ENCODE measurements at regions not wholly inside any gene's neighbourhood (a gene's known extent, or its start where the extent isn't known, plus 50 kb on each side); places are given as distances from the start of the nearest gene placed in this dataset.

DNA sequence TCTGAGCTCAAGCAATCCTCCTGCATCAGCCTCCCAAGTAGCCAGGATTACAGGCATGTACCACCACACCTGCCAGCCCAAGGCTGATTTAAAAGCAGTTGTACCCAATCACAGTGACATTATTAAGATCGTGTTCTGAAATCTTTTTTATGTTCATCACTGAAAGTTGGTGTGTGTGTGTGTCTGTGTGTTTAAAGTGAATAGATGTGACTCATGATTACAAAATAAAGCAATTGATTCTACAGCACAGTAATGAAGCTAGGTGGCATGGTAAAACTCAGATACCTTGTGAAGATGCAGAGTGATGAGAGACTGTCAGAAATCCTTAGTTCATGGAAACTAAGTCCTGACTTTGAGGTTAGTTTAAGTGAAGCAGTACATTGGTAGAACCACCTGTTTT is 74.2 kb upstream of the ATP2B1 start:
- Histone ChIP-seq H3K9me3 (no peaks in the 10 kb centered on the region), H3K4me3 (no peak overlapping the region), H3K4me1 (no peaks in the 10 kb centered on the region), H3K27me3 (no peaks in the 10 kb centered on the region), H3K36me3 (replicated peaks in 1 of 2; ENCODE audit: insufficient read depth in 1 of 2, low read depth in 2 of 2) (no peaks in the 10 kb centered on the region), H3K27ac (no peak overlapping the region)
- no peak for DNase-seq
- TF ChIP-seq, protein P1, sequence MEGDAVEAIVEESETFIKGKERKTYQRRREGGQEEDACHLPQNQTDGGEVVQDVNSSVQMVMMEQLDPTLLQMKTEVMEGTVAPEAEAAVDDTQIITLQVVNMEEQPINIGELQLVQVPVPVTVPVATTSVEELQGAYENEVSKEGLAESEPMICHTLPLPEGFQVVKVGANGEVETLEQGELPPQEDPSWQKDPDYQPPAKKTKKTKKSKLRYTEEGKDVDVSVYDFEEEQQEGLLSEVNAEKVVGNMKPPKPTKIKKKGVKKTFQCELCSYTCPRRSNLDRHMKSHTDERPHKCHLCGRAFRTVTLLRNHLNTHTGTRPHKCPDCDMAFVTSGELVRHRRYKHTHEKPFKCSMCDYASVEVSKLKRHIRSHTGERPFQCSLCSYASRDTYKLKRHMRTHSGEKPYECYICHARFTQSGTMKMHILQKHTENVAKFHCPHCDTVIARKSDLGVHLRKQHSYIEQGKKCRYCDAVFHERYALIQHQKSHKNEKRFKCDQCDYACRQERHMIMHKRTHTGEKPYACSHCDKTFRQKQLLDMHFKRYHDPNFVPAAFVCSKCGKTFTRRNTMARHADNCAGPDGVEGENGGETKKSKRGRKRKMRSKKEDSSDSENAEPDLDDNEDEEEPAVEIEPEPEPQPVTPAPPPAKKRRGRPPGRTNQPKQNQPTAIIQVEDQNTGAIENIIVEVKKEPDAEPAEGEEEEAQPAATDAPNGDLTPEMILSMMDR (IDR thresholded peaks at IDR 0.05), result no peak
- TF ChIP-seq POLR2A (IDR thresholded peaks at IDR 0.05), result no peak
- intact Hi-C loops (cut with DNase I), result no loop called here
- WGBS, 2 donors, result 54 to 60% methylated on average over 1 of the region's 1 CpG
- ATAC-seq, result no peak

DNA sequence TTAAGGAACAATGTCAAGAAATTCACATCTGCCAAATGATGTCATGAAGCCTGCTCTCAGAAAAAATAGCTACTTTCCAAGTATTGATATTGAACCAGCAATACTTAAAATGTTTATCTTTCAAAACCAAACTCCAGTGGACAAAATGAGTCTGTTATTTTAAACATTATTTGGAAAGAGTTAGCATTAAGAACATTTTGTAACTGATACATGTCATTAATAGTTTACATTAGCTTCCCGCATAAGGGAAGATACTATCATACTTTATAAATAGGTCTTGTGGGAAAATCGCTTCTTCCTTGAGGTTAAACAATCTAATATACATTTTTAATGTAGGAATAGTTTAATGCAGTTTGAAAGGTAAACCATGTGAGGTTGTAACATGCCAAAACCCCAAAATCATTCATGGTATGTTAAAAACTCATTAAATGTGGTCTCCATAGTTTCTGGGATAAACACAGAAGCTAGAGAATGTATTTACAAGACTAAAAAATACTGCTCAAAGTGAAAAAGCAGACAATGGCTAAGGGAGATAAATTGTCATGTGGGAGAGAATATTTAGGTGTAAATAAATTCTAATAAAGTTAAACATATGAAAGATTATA is 73.4 kb upstream of the ATP2B1 start:
- 51 to 53% methylated on average over 2 of the region's 2 CpGs for WGBS, 2 donors
- TF ChIP-seq, protein P1 (IDR thresholded peaks at IDR 0.05), result no peak
- no peak for TF ChIP-seq POLR2A (IDR thresholded peaks at IDR 0.05)
- no peak overlapping the region for H3K27ac ChIP-seq
- H3K4me3 ChIP-seq, result no peak overlapping the region
- no peaks in the 10 kb centered on the region for H3K4me1 ChIP-seq
- H3K27me3 ChIP-seq, result no peaks in the 10 kb centered on the region
- DNase-seq, result no peak
- no peaks in the 10 kb centered on the region for H3K9me3 ChIP-seq
- intact Hi-C loops (cut with DNase I), result no loop called here
- no peaks in the 10 kb centered on the region for H3K36me3 ChIP-seq (replicated peaks in 1 of 2; ENCODE audit: insufficient read depth in 1 of 2, low read depth in 2 of 2)
- ATAC-seq, result no peak

DNA sequence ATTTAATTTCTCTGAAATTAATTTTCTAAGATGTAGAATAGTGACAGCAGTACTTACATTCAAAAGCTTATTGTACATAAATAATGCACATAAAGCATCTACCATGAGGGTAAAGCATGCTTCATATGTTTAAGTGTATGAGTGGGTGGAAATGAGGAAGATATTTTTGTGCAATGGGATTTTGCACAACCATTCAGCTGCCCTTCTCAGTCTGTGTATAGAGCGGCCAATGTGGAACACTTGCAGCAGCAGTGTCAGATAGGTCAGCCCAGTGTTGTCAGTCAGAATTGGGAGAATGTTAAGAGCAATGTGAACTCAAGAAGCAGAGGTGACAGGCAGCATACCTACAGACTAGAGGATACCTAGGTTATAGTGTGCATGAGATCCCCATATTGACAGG is 72.5 kb upstream of the ATP2B1 start:
- no peak for DNase-seq
- WGBS, 2 donors, result 83 to 100% methylated on average over 1 of the region's 1 CpG
- H3K36me3 ChIP-seq (replicated peaks in 1 of 2; ENCODE audit: insufficient read depth in 1 of 2, low read depth in 2 of 2), result no peaks in the 10 kb centered on the region
- no peak for ATAC-seq
- intact Hi-C loops (cut with DNase I), result no loop called here
- no peaks in the 10 kb centered on the region for H3K27me3 ChIP-seq
- no peaks in the 10 kb centered on the region for H3K4me1 ChIP-seq
- H3K4me3 ChIP-seq, result no peak overlapping the region
- H3K9me3 ChIP-seq, result no peaks in the 10 kb centered on the region
- TF ChIP-seq POLR2A (IDR thresholded peaks at IDR 0.05), result no peak
- TF ChIP-seq, protein P1 (IDR thresholded peaks at IDR 0.05), result no peak
- no peak overlapping the region for H3K27ac ChIP-seq

DNA sequence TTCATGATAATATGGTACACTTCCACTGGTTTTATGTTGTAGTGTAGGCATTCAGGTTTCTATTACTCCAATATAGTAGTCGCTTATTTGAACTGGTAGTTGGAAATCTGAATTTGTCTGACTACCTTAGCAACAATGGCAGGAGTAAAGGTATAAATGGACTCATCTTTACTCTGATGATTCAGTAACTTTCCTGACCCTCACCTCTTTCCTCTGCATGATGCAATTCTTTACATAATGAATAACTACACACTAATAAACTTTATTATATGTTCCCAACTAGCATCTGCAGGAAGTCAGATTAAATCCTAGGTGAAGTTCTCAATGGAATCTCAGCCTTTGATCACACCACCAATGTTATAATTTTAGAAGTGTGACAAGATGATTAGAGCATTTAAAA is 70.5 kb upstream of the ATP2B1 start:
- Histone ChIP-seq H3K4me3 (no peak overlapping the region), H3K9me3 (no peaks in the 10 kb centered on the region), H3K36me3 (replicated peaks in 1 of 2; ENCODE audit: insufficient read depth in 1 of 2, low read depth in 2 of 2) (no peaks in the 10 kb centered on the region), H3K27ac (no peak overlapping the region), H3K27me3 (no peaks in the 10 kb centered on the region), H3K4me1 (no peaks in the 10 kb centered on the region)
- no peak for ATAC-seq
- no peak for DNase-seq
- TF ChIP-seq POLR2A (IDR thresholded peaks at IDR 0.05), result no peak
- TF ChIP-seq, protein P1 (IDR thresholded peaks at IDR 0.05), result no peak
- intact Hi-C loops (cut with DNase I), result no loop called here
- WGBS, 2 donors, result 96 to 100% methylated on average over 1 of the region's 1 CpG

DNA sequence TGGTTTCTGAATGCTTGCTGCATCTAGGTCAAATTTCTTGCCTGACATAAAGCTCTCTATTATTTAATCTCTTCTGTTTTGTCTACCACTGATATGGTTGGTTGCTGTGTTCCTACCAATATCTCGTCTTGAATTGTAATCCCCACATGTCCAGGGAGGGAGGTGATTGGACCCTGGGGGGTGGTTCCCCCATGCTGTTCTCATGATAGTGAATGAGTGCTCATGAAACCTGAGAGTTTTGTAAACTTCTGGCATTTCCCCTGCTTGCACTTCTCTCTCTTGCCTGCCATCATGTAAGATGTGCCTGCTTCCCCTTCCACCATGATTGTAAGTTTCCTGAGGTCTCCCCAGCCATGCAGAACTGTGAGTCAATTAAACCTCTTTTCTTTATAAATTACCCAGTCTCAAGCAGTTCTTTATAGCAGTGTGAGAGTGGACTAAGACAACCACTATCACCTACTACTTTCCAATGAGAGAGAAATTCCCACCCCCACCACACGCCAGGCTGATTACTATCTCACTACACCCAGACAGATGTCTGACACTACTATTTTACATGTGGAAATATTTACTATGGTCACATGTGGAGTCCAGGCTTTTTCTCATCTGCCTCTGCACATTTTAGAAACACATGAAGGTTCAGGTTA is 69.2 kb upstream of the ATP2B1 start:
- no peaks in the 10 kb centered on the region for H3K9me3 ChIP-seq
- H3K4me1 ChIP-seq, result no peaks in the 10 kb centered on the region
- DNase-seq (no peak), ATAC-seq (no peak)
- no peak for TF ChIP-seq POLR2A (IDR thresholded peaks at IDR 0.05)
- TF ChIP-seq, protein P1 (IDR thresholded peaks at IDR 0.05), result no peak
- intact Hi-C loops (cut with DNase I), result no loop called here
- no peaks in the 10 kb centered on the region for H3K36me3 ChIP-seq (replicated peaks in 1 of 2; ENCODE audit: insufficient read depth in 1 of 2, low read depth in 2 of 2)
- H3K4me3 ChIP-seq, result no peak overlapping the region
- H3K27me3 ChIP-seq, result no peaks in the 10 kb centered on the region
- WGBS, 2 donors, result 49 to 68% methylated on average over 2 of the region's 2 CpGs
- no peak overlapping the region for H3K27ac ChIP-seq
